Right hindlimb (tissue), 1 donor: ENCODE measurements at regions not wholly inside any gene's neighbourhood (a gene's known extent, or its start where the extent isn't known, plus 50 kb on each side); places are given as distances from the start of the nearest gene placed in this dataset.
"Not testable (repeated sequence)": the region's sequence is repeated elsewhere in the genome, so short reads cannot be mapped to it uniquely, and the experiment has no call there.

Source experiments
- DNase-seq: peaks from one replicate; pipeline ENCODE4 v3.0.0-alpha.2; 2018

GRCh38 chr1:47577303-47578025 lies 139.6 kb downstream of the FOXD2 start:
- DNase-seq: peak; percentile 6

- peak; percentile 62 for DNase-seq
These were observed 140.3 kb downstream of the FOXD2 start for GRCh38 chr1:47578026-47578720.

DNA sequence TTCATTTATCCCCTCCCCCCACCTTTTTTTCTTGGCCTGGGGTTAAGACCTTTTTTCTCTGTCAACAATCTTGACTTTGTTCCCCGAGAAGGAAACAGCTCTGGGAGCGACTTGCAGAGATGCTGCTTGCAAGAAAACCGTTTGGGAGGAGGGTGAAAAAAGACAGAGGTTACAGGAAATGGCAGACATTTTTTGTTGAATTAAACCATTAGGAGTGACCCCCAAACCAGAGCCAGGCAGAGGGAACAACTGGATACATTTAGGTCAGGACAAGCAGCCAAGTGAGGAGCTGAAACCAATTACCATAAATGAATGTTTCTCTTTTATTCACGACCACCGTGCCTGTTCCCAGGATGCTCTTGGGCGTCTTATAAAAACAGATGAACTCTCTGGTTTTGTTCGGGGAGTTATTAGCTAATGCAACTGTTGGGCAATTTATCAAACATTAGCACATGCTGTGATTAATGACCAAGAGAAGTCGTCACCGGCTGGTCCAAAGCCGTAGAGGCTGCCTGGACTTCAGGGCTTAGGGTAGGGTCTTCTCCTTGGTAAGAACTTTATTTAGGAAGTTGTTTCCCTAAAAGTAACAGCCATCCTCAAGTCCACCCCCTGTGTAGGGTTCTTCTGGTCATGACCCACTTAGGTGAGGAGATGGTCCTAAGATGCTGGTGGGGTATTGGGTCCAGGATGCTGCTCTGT lies 141.0 kb downstream of the FOXD2 start:
- peak; percentile 49 for DNase-seq

GRCh38 chr1:47579809-47580208 lies 142.0 kb downstream of the FOXD2 start:
- DNase-seq: no peak

GRCh38 chr1:47580451-47580995 lies 142.7 kb downstream of the FOXD2 start:
- DNase-seq: peak; percentile 29

- DNase-seq: no peak
These were observed 145.2 kb downstream of the FOXD2 start for GRCh38 chr1:47582891-47583608.

GRCh38 chr1:47584249-47584648 lies 146.4 kb downstream of the FOXD2 start:
- no peak for DNase-seq

- no peak for DNase-seq
These were observed 147.5 kb downstream of the FOXD2 start for GRCh38 chr1:47585141-47585902.

- no peak for DNase-seq
These were observed 150.2 kb downstream of the FOXD2 start for GRCh38 chr1:47587891-47588582.

GRCh38 chr1:47590523-47591225 lies 152.8 kb downstream of the FOXD2 start:
- DNase-seq: no peak

GRCh38 chr1:47591801-47592200 lies 154.0 kb downstream of the FOXD2 start:
- no peak for DNase-seq

GRCh38 chr1:47592296-47593012 lies 154.6 kb downstream of the FOXD2 start:
- DNase-seq: no peak

GRCh38 chr1:47593013-47593568 lies 155.2 kb downstream of the FOXD2 start:
- DNase-seq: peak; percentile 74

GRCh38 chr1:47593598-47594285 lies 155.9 kb downstream of the FOXD2 start:
- DNase-seq: no peak

DNA sequence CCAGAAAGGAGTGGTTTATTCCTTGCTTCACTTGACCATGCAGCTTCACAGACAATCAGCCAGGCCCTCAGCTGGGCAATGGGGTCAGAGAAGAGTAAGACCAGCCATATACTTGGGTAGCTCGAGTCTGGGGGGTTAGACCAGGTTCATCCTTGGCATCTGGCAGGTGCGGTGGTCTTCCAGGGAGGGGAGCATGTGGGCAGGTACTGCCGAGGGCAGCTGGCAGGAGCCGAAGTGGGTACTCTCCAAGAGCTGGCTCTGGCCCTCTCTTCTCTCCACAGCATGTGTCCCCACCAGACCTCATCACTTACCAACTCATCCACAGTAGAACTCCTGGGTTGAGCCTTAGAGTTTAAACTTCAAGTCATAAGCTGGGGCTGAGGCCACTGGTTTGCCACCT lies 156.8 kb downstream of the FOXD2 start:
- DNase-seq: no peak

DNA sequence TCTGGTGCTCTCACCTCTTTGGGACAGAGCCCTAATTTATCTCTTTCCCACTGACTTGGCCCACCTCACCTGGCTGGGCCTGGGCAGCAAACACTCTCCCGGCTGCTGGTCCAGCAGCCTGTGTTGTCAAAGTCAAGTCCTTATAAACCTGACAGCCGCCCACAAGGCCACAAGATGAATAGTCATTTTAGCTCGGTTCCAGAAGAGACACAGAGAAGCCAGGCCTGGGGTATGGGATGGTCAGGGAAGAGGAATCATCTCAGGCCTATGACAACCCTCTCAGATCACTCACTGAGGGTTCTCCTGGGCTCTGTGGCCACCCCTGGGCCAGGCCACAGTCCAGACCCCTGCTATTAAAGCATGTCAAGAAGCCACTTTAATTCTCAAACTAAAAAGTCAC lies 158.5 kb downstream of the FOXD2 start:
- DNase-seq: no peak

DNA sequence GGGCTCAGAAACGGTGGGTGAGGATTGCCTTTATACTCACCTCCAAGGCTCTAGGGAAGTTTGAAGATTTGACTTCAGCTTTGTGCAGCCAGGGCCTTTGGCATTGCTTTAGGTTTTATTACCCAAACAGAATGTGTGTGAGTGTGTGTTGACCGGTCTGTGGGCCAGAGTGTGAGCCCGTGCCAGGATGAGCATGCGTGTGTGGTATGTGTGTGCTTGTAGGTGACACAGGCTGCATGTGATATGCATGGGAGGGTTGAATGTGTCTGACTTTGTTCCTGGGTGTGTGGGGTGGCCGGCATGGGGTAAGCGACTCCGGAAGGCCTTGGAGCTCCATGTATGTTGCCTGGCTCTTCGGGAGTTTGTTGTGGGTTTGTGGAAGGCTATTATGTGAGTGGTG lies 160.5 kb downstream of the FOXD2 start:
- DNase-seq: no peak

DNA sequence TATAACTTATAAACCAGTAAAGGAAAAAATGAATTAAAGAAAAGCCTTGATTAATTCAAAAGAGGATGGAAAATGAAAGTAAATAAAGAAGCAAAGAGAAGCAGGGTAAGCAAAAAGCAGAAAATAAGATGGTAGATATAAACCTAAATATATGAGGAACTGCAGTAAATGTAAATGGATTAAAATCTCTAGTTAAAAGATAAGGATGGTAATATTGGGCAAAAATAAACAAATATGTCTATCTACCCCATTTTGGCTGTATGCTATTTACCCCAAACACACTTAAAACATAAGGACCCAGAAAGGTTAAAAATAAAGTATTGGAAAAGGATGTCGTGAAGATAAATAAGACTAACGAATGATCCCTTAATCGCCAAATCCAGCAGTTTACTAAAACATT lies 161.9 kb downstream of the FOXD2 start:
- no peak for DNase-seq

GRCh38 chr1:47602491-47602890 lies 164.6 kb downstream of the FOXD2 start:
- not testable (repeated sequence) for DNase-seq
